NT2/D1 (cell line): ENCODE measurements at regions not wholly inside any gene's neighbourhood (a gene's known extent, or its start where the extent isn't known, plus 50 kb on each side); places are given as distances from the start of the nearest gene placed in this dataset.

Experiments used
- SUZ12 ChIP-seq: IDR thresholded peaks from 2 replicates; pipeline ENCODE4 v1.6.1; 2011; ENCODE audit not compliant: insufficient read length, insufficient read depth; ENCODE audit errors: extremely low read depth
- YY1 ChIP-seq: IDR thresholded peaks from 2 replicates; pipeline ENCODE4 v1.6.1; 2011; ENCODE audit not compliant: insufficient read length, insufficient read depth

- TF ChIP-seq YY1 (no peak), SUZ12 (no peak)
Measured at GRCh38 chr17:69762766-69763165, 312.3 kb upstream of the KCNJ16 start.
